PC-9 (cell line): ENCODE measurements at regions not wholly inside any gene's neighbourhood (a gene's known extent, or its start where the extent isn't known, plus 50 kb on each side); places are given as distances from the start of the nearest gene placed in this dataset.

Experiments
- CTCF ChIP-seq: fragments of 200-600 bp; sonication (generic); conservative IDR thresholded peaks from 2 replicates; pipeline ENCODE4 v1.6.1; 2017; ENCODE audit warnings: mixed run types, antibody characterized with exemption, mild to moderate bottlenecking, moderate library complexity
- EZH2 ChIP-seq: fragments of 200-600 bp; sonication (generic); IDR thresholded peaks from 2 replicates; pipeline ENCODE4 v1.8.0; 2017; ENCODE audit warnings: antibody characterized with exemption, low read depth

- TF ChIP-seq CTCF (no peak), EZH2 (no peak)
Observed at GRCh38 chr20:12156252-12156651, 238.6 kb downstream of the BTBD3 start.
